ENCODE measurements at regions not wholly inside any gene's neighbourhood (a gene's known extent, or its start where the extent isn't known, plus 50 kb on each side); places are given as distances from the start of the nearest gene placed in this dataset.

GRCh38 chr1:67500413-67500959, 70.3 kb upstream of the SERBP1 start:
- no peak for TF ChIP-seq POLR2A (IDR thresholded peaks at IDR 0.05; ENCODE audit: borderline replicate concordance, extremely low read depth, insufficient read depth, insufficient read length)
- peak; percentile 96 to 98 (median 98) for TF ChIP-seq CTCF (IDR thresholded peaks at IDR 0.05 in 2 of 3, conservative IDR thresholded peaks at IDR 0.05 in 1 of 3; ENCODE audit: borderline replicate concordance in 1 of 3, insufficient read depth in 1 of 3, low read depth in 2 of 3, low read length in 2 of 3)
- no peak for TF ChIP-seq JUND (IDR thresholded peaks at IDR 0.05)
- TF ChIP-seq SP1 (IDR thresholded peaks at IDR 0.05; ENCODE audit: low read depth) = no peak
- TF ChIP-seq EZH2 (IDR thresholded peaks at IDR 0.05) = no peak
- no peak for TF ChIP-seq EGR1 (IDR thresholded peaks at IDR 0.05; ENCODE audit: low read depth)
- TF ChIP-seq CEBPB (IDR thresholded peaks at IDR 0.05; ENCODE audit: low read depth) = no peak
- TF ChIP-seq POLR2AphosphoS5 (IDR thresholded peaks at IDR 0.05; ENCODE audit: low read depth, low read length) = peak; percentile 19; the same call in 1 of the 2 replicates
- TF ChIP-seq ZNF274 (IDR thresholded peaks at IDR 0.05; ENCODE audit: low read depth, low read length) = no peak
